ENCODE measurements at regions not wholly inside any gene's neighbourhood (a gene's known extent, or its start where the extent isn't known, plus 50 kb on each side); places are given as distances from the start of the nearest gene placed in this dataset.
A peak's percentile ranks its signal among the peaks of the same experiment; 100 is the strongest.

GRCh38 chr2:64770781-64771334, 117.1 kb upstream of the SERTAD2 start:
- no peak for TF ChIP-seq USF2 (IDR thresholded peaks at IDR 0.05; ENCODE audit: low read depth, low read length)
- TF ChIP-seq NFE2L2 (IDR thresholded peaks at IDR 0.05; ENCODE audit: low read depth, low read length), result no peak
- no peak for TF ChIP-seq ELK1 (IDR thresholded peaks at IDR 0.05; ENCODE audit: borderline replicate concordance, low read depth, low read length)
- no peak for TF ChIP-seq MAFK (IDR thresholded peaks at IDR 0.05; ENCODE audit: low read depth, low read length)
- peak; percentile 41; the same call in 1 of the 2 replicates for TF ChIP-seq POLR2A (IDR thresholded peaks at IDR 0.05; ENCODE audit: low read depth, low read length)
- TF ChIP-seq RCOR1 (IDR thresholded peaks at IDR 0.05; ENCODE audit: insufficient replicate concordance, low read length), result no peak
- 0 out of 2 replicates have a peak, but pooled peaks have one; percentile 18 for TF ChIP-seq CTCF (conservative IDR thresholded peaks at IDR 0.05; ENCODE audit: low read depth, low read length)
- no peak for TF ChIP-seq RFX5 (IDR thresholded peaks at IDR 0.05; ENCODE audit: low read depth, low read length)
- no peak for TF ChIP-seq FOS (IDR thresholded peaks at IDR 0.05; ENCODE audit: low read depth, low read length)
- peak; percentile 33; the same call in 1 of the 2 replicates for TF ChIP-seq RAD21 (IDR thresholded peaks at IDR 0.05; ENCODE audit: low read length)

Measured in IMR-90 (cell line).